K562 (cell line): ENCODE measurements at regions not wholly inside any gene's neighbourhood (a gene's known extent, or its start where the extent isn't known, plus 50 kb on each side); places are given as distances from the start of the nearest gene placed in this dataset.

Source experiments
- ATAC-seq: fragments of 200-7000 bp; cut with Tn5 transposase; 3 replicates; pipeline ENCODE4 v1.9.1; 2020; ENCODE audit warnings: moderate library complexity
- BruUV-seq: library from RNA; stranded (reverse); fragments of 400-500 nt; replicated peaks from 2 replicates; lab custom pipeline; 2021; lab: Mats Ljungman, UMichigan
- CTCF ChIA-PET: fragments of 300-600 bp; formaldehyde crosslinking; extraction: SDS; loops from one replicate; lab custom pipeline; 2021; ENCODE audit warnings: low intra/inter-chr PET ratio; lab: Yijun Ruan, JAX
- POLR2A ChIA-PET: fragments of 300-600, 350-650 bp; sonication (Branson Sonifier 250); formaldehyde crosslinking; extraction: SDS; loops from one replicate; lab custom pipeline; 2021; ENCODE audit warnings: antibody characterized with exemption, inconsistent platforms; lab: Yijun Ruan, JAX
- DNase-seq, 4 experiments: peaks; one replicate each; pipeline versions ENCODE4 v3.0.0 to v3.0.0-alpha.2; 2011 to 2018; ENCODE audit warnings: low spot score in 3 of 4, mixed read lengths in 3 of 4; ENCODE audit errors: extremely low read depth in 1 of 4
- FAIRE-seq: peaks from 2 replicates; lab custom pipeline; 2011; peaks lifted over from hg19 to GRCh38; lab: Jason Lieb, UNC
- H2AFZ ChIP-seq: 2 replicates; pipeline ENCODE4 v1.6.0; 2011; ENCODE audit warnings: low read depth, low read length, control low read depth, inconsistent platforms
- H3K27ac ChIP-seq: fragments of 200-600 bp; 3 replicates; pipeline ENCODE4 v1.8.0; 2011; ENCODE audit warnings: low read depth, mild to moderate bottlenecking, control low read depth, inconsistent platforms, low read length, moderate library complexity, mixed read lengths; ENCODE audit errors: extremely low read depth
- H3K27me3 ChIP-seq, 2 experiments: fragments of 300-600 bp in 1 of 2; 2 replicates in 1 of 2; 3 replicates in 1 of 2; pipeline versions ENCODE4 v1.6.0 to v1.8.0; 2011; ENCODE audit warnings: inconsistent platforms in 2 of 2, low read length in 2 of 2, mild to moderate bottlenecking in 1 of 2, mixed read lengths in 1 of 2, moderate library complexity in 1 of 2; ENCODE audit not compliant: control insufficient read depth in 2 of 2, insufficient read depth in 2 of 2
- H3K36me3 ChIP-seq: fragments of 300-600 bp; 3 replicates; pipeline ENCODE4 v1.8.0; 2011; ENCODE audit warnings: mild to moderate bottlenecking, low read length, inconsistent platforms; ENCODE audit not compliant: control insufficient read depth, insufficient read depth
- H3K4me1 ChIP-seq, 2 experiments: fragments of 200-600 bp in 1 of 2; replicated peaks in 1 of 2; 2 replicates in 1 of 2; 3 replicates in 1 of 2; pipeline versions ENCODE4 v1.5.1 to v1.8.0; 2011; ENCODE audit warnings: inconsistent platforms in 2 of 2, low read length in 2 of 2, mild to moderate bottlenecking in 1 of 2, mixed read lengths in 1 of 2, moderate library complexity in 1 of 2; ENCODE audit not compliant: control insufficient read depth in 2 of 2, insufficient read depth in 2 of 2
- H3K4me2 ChIP-seq: 2 replicates; pipeline ENCODE4 v1.6.1; 2011; ENCODE audit warnings: low read length, control low read depth, inconsistent platforms, mixed read lengths; ENCODE audit not compliant: insufficient read depth
- H3K4me3 ChIP-seq: fragments of 200-600 bp; sonication (generic), shearing (Covaris generic); 2 replicates; pipeline ENCODE4 v1.5.1; 2016; ENCODE audit warnings: control low read depth, inconsistent platforms
- H3K79me2 ChIP-seq: fragments of 200-600 bp; 3 replicates; pipeline ENCODE4 v1.8.0; 2011; ENCODE audit warnings: low read length, inconsistent platforms; ENCODE audit not compliant: control insufficient read depth, insufficient read depth
- H3K9ac ChIP-seq, 2 experiments: 2 replicates each; pipeline versions ENCODE4 v1.6.0 to v1.6.1; 2011; ENCODE audit warnings: low read depth in 2 of 2, low read length in 2 of 2, control low read depth in 1 of 2, inconsistent platforms in 1 of 2, mild to moderate bottlenecking in 1 of 2, mixed read lengths in 1 of 2; ENCODE audit not compliant: insufficient read depth in 1 of 2
- H3K9me1 ChIP-seq: one replicate; pipeline ENCODE4 v1.6.0; 2011; ENCODE audit warnings: inconsistent platforms, mild to moderate bottlenecking, low read length, moderate library complexity; ENCODE audit not compliant: control insufficient read depth, insufficient read depth
- H3K9me3 ChIP-seq: replicated peaks from 2 replicates; pipeline ENCODE4 v1.5.1; 2011; ENCODE audit warnings: low read depth, low read length, inconsistent platforms; ENCODE audit not compliant: control insufficient read depth, insufficient read depth
- H4K20me1 ChIP-seq: replicated peaks from 2 replicates; pipeline ENCODE4 v1.6.1; 2011; ENCODE audit warnings: low read length, inconsistent platforms, mixed read lengths; ENCODE audit not compliant: control insufficient read depth, insufficient read depth
- DNMT1 ChIP-seq: fragments of 450-650 bp; IDR thresholded peaks from 2 replicates; pipeline ENCODE4 v1.6.1; 2016; ENCODE audit warnings: antibody characterized with exemption, mild to moderate bottlenecking
- EP400 ChIP-seq: fragments of 450-650 bp; IDR thresholded peaks from 2 replicates; pipeline ENCODE4 v1.6.1; 2017; ENCODE audit warnings: antibody characterized with exemption, mild to moderate bottlenecking, moderate library complexity
- SOX6 ChIP-seq: fragments of 450-650 bp; IDR thresholded peaks from 2 replicates; pipeline ENCODE4 v1.6.1; 2014; ENCODE audit warnings: mild to moderate bottlenecking
- SP1 ChIP-seq: sonication (generic); formaldehyde crosslinking; IDR thresholded peaks from 2 replicates; pipeline ENCODE4 v1.8.1; 2022; ENCODE audit warnings: mild to moderate bottlenecking, missing genetic modification reagents
- SP2 ChIP-seq: IDR thresholded peaks from 2 replicates; pipeline ENCODE4 v1.6.1; 2011; ENCODE audit warnings: mild to moderate bottlenecking, low read depth, low read length, moderate library complexity; ENCODE audit not compliant: poor library complexity, severe bottlenecking; ENCODE audit errors: extremely low read depth
- ZNF311 ChIP-seq: fragments of 250-450 bp; sonication (Bioruptor Pico); IDR thresholded peaks from 2 replicates; pipeline ENCODE4 v1.4.0; 2020; ENCODE audit warnings: mild to moderate bottlenecking, moderate library complexity
- ZNF589 ChIP-seq: fragments of 200-800 bp; sonication (Bioruptor generic); IDR thresholded peaks from 2 replicates; pipeline ENCODE4 v1.6.1; 2016; ENCODE audit warnings: low read depth, missing genetic modification characterization, missing compliant biosample characterization
- WGBS: fragments of 100-300 bp; shearing (Covaris generic); methylation state at CpG from one replicate; pipeline ENCODE4 v1.1.6; 2016; ENCODE audit warnings: low coverage, mixed read lengths; ENCODE audit not compliant: insufficient coverage; ENCODE audit errors: missing lambda C conversion rate; 5-methylcytosine and 5-hydroxymethylcytosine counted together
- in situ Hi-C: fragments of 300-500 bp; cut with MboI; formaldehyde crosslinking; loops from 4 replicates; pipeline ENCODE4 v1.15.0; 2018; ENCODE audit warnings: inconsistent platforms, mixed read lengths
- intact Hi-C: fragments of 100-400 bp; cut with micrococcal nuclease; formaldehyde crosslinking; loops from 2 replicates; pipeline ENCODE4 v1.14.2; 2022
- TF ChIP-seq, protein P1 (sequence below): fragments of 450-650 bp; formaldehyde crosslinking; conservative IDR thresholded peaks from 2 replicates; pipeline ENCODE4 v1.4.0; 2022; ENCODE audit warnings: mild to moderate bottlenecking, missing genetic modification characterization
- TF ChIP-seq, protein P2 (sequence below): sonication (generic); formaldehyde crosslinking; IDR thresholded peaks from 2 replicates; pipeline ENCODE4 v1.8.0; 2023; ENCODE audit warnings: missing genetic modification reagents, mild to moderate bottlenecking, borderline replicate concordance
- TF ChIP-seq, protein P3 (sequence below): fragments of 250-450 bp; sonication (Bioruptor Pico); IDR thresholded peaks from 2 replicates; pipeline ENCODE4 v1.6.1; 2021; ENCODE audit warnings: mild to moderate bottlenecking
- TF ChIP-seq, protein P4 (sequence below): fragments of 450-650 bp; IDR thresholded peaks from 2 replicates; pipeline ENCODE4 v1.6.1; 2018; ENCODE audit warnings: mild to moderate bottlenecking, low read depth; ENCODE audit not compliant: partially characterized antibody

DNA sequence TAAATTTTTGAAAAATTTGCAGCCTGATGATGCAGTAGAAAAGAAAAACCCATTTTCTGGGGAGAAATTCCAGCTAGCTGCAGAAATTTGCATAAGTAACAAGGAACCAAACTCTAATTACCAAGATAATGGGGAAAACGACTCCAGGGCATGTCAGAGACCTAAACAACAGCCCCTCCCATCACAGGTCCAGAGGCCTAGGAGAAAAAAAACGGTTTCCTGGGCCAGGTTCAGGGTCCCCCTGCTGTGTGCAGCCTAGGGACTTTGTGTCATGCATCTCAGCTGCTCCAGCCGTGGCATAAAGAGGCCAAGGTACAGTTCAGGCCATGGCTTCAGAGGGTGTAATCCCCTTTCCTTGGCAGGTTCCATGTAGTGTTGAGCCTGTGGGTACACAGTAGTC is 733.7 kb upstream of the CT83 start:
- TF ChIP-seq SP2, result no peak
- TF ChIP-seq, protein P1, sequence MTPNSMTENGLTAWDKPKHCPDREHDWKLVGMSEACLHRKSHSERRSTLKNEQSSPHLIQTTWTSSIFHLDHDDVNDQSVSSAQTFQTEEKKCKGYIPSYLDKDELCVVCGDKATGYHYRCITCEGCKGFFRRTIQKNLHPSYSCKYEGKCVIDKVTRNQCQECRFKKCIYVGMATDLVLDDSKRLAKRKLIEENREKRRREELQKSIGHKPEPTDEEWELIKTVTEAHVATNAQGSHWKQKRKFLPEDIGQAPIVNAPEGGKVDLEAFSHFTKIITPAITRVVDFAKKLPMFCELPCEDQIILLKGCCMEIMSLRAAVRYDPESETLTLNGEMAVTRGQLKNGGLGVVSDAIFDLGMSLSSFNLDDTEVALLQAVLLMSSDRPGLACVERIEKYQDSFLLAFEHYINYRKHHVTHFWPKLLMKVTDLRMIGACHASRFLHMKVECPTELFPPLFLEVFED, result no peak
- TF ChIP-seq, protein P2, sequence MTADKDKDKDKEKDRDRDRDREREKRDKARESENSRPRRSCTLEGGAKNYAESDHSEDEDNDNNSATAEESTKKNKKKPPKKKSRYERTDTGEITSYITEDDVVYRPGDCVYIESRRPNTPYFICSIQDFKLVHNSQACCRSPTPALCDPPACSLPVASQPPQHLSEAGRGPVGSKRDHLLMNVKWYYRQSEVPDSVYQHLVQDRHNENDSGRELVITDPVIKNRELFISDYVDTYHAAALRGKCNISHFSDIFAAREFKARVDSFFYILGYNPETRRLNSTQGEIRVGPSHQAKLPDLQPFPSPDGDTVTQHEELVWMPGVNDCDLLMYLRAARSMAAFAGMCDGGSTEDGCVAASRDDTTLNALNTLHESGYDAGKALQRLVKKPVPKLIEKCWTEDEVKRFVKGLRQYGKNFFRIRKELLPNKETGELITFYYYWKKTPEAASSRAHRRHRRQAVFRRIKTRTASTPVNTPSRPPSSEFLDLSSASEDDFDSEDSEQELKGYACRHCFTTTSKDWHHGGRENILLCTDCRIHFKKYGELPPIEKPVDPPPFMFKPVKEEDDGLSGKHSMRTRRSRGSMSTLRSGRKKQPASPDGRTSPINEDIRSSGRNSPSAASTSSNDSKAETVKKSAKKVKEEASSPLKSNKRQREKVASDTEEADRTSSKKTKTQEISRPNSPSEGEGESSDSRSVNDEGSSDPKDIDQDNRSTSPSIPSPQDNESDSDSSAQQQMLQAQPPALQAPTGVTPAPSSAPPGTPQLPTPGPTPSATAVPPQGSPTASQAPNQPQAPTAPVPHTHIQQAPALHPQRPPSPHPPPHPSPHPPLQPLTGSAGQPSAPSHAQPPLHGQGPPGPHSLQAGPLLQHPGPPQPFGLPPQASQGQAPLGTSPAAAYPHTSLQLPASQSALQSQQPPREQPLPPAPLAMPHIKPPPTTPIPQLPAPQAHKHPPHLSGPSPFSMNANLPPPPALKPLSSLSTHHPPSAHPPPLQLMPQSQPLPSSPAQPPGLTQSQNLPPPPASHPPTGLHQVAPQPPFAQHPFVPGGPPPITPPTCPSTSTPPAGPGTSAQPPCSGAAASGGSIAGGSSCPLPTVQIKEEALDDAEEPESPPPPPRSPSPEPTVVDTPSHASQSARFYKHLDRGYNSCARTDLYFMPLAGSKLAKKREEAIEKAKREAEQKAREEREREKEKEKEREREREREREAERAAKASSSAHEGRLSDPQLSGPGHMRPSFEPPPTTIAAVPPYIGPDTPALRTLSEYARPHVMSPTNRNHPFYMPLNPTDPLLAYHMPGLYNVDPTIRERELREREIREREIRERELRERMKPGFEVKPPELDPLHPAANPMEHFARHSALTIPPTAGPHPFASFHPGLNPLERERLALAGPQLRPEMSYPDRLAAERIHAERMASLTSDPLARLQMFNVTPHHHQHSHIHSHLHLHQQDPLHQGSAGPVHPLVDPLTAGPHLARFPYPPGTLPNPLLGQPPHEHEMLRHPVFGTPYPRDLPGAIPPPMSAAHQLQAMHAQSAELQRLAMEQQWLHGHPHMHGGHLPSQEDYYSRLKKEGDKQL, result no peak
- no peak for TF ChIP-seq ZNF311 (CRISPR knock-in tag)
- no peak for TF ChIP-seq EP400
- TF ChIP-seq, protein P3, sequence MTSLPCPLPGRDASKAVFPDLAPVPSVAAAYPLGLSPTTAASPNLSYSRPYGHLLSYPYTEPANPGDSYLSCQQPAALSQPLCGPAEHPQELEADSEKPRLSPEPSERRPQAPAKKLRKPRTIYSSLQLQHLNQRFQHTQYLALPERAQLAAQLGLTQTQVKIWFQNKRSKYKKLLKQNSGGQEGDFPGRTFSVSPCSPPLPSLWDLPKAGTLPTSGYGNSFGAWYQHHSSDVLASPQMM, result no peak
- no peak for TF ChIP-seq SOX6
- no peak for TF ChIP-seq DNMT1
- TF ChIP-seq SP1 (CRISPR knock-in tag), result no peak
- TF ChIP-seq, protein P4, sequence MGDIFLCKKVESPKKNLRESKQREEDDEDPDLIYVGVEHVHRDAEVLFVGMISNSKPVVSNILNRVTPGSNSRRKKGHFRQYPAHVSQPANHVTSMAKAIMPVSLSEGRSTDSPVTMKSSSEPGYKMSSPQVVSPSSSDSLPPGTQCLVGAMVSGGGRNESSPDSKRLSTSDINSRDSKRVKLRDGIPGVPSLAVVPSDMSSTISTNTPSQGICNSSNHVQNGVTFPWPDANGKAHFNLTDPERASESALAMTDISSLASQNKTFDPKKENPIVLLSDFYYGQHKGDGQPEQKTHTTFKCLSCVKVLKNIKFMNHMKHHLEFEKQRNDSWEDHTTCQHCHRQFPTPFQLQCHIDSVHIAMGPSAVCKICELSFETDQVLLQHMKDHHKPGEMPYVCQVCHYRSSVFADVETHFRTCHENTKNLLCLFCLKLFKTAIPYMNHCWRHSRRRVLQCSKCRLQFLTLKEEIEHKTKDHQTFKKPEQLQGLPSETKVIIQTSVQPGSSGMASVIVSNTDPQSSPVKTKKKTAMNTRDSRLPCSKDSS, result no peak
- no peak for TF ChIP-seq ZNF589 (CRISPR knock-in tag)
- DNase-seq, result no peak
- in situ Hi-C loops, result no loop called here

More for the DNA sequence above, 733.7 kb upstream of the CT83 start:
- no peaks in the 10 kb centered on the region for H3K36me3 ChIP-seq
- no peak overlapping the region for H2AFZ ChIP-seq
- no peaks in the 10 kb centered on the region for H4K20me1 ChIP-seq
- no TSS peak for BruUV-seq
- intact Hi-C loops, result no loop called here
- H3K4me2 ChIP-seq, result no peak overlapping the region
- H3K27ac ChIP-seq, result no peak overlapping the region
- H3K4me3 ChIP-seq, result no peak overlapping the region
- FAIRE-seq (no peak), ATAC-seq (no peak)
- no peaks in the 10 kb centered on the region for H3K79me2 ChIP-seq
- ChIA-PET POLR2A (no interaction called here), CTCF (no interaction called here)
- no peaks in the 10 kb centered on the region for H3K4me1 ChIP-seq
- H3K9me1 ChIP-seq, result no peaks in the 10 kb centered on the region
- H3K9me3 ChIP-seq, result no peaks in the 10 kb centered on the region
- 10% methylated on average over 2 of the region's 3 CpGs for WGBS
- H3K27me3 ChIP-seq, result no peaks in the 10 kb centered on the region
- H3K9ac ChIP-seq, result no peak overlapping the region
